ENCODE measurements at regions not wholly inside any gene's neighbourhood (a gene's known extent, or its start where the extent isn't known, plus 50 kb on each side); places are given as distances from the start of the nearest gene placed in this dataset.

GRCh38 chr1:24986372-24986965 is 56.4 kb upstream of the RUNX3 start:
- ChIA-PET CTCF (interaction anchor here (1.0 to 2.5 kb wide), 4 partner anchors 11 to 51 kb away, joined by 3 to 28 read pairs (median 3); no protein-coding TSS in a partner anchor), POLR2A (no interaction called here)
- TF ChIP-seq CTCF (IDR thresholded peaks at IDR 0.05; ENCODE audit: control extremely low read depth, extremely low read depth, low read depth, missing control alignments) = no peak

GRCh38 chr1:24985737-24986136 is 55.7 kb upstream of the RUNX3 start:
- TF ChIP-seq CTCF (IDR thresholded peaks at IDR 0.05; ENCODE audit: control extremely low read depth, extremely low read depth, low read depth, missing control alignments) = no peak
- POLR2A ChIA-PET = no interaction called here
- CTCF ChIA-PET = interaction anchor here (1.1 kb wide), 1 partner anchor 52 kb away, joined by 3 read pairs; no protein-coding TSS in a partner anchor

More at GRCh38 chr1:24986372-24986965, 56.4 kb upstream of the RUNX3 start:
- DNase-seq (ENCODE audit: extremely low spot score) = no peak

GRCh38 chr1:24984800-24985522 is 54.9 kb upstream of the RUNX3 start:
- DNase-seq (ENCODE audit: extremely low spot score) = no peak
- no peak for TF ChIP-seq CTCF (IDR thresholded peaks at IDR 0.05; ENCODE audit: control extremely low read depth, extremely low read depth, low read depth, missing control alignments)
- ChIA-PET CTCF (interaction anchor here (1.1 kb wide), 1 partner anchor 53 kb away, joined by 3 read pairs; no protein-coding TSS in a partner anchor), POLR2A (no interaction called here)

More at GRCh38 chr1:24985737-24986136, 55.7 kb upstream of the RUNX3 start:
- no peak for DNase-seq (ENCODE audit: extremely low spot score)

GRCh38 chr1:24984300-24984699 is 54.2 kb upstream of the RUNX3 start:
- no peak for DNase-seq (ENCODE audit: extremely low spot score)
- TF ChIP-seq CTCF (IDR thresholded peaks at IDR 0.05; ENCODE audit: control extremely low read depth, extremely low read depth, low read depth, missing control alignments) = no peak
- CTCF ChIA-PET = no interaction called here
- POLR2A ChIA-PET = no interaction called here

GRCh38 chr1:24983006-24983680 is 53.1 kb upstream of the RUNX3 start:
- ChIA-PET POLR2A (no interaction called here), CTCF (interaction anchor here (1.3 to 2.4 kb wide), 2 partner anchors 11 to 55 kb away, joined by 5 to 7 read pairs; no protein-coding TSS in a partner anchor)
- no peak for TF ChIP-seq CTCF (IDR thresholded peaks at IDR 0.05; ENCODE audit: control extremely low read depth, extremely low read depth, low read depth, missing control alignments)
- DNase-seq (ENCODE audit: extremely low spot score) = no peak

- TF ChIP-seq CTCF (IDR thresholded peaks at IDR 0.05; ENCODE audit: control extremely low read depth, extremely low read depth, low read depth, missing control alignments) = no peak
- POLR2A ChIA-PET = no interaction called here
- DNase-seq (ENCODE audit: extremely low spot score) = no peak
- CTCF ChIA-PET = interaction anchor here (2.4 kb wide), 1 partner anchor 10 kb away, joined by 7 read pairs; no protein-coding TSS in a partner anchor
These were observed 51.5 kb upstream of the RUNX3 start for GRCh38 chr1:24981631-24982005.
